NCI-H1436 (cell line): ENCODE measurements at regions not wholly inside any gene's neighbourhood (a gene's known extent, or its start where the extent isn't known, plus 50 kb on each side); places are given as distances from the start of the nearest gene placed in this dataset.
"Not testable (repeated sequence)": the region's sequence is repeated elsewhere in the genome, so short reads cannot be mapped to it uniquely, and the experiment has no call there.

Experiments used
- DNase-seq: peaks from one replicate; lab custom pipeline; 2025; lab: John Stamatoyannopoulos, UW

GRCh38 chr1:58934706-58935105 is 150.9 kb upstream of the JUN start:
- no peak for DNase-seq

GRCh38 chr1:58936973-58937372 is 153.1 kb upstream of the JUN start:
- no peak for DNase-seq

GRCh38 chr1:58939146-58939545 is 155.3 kb upstream of the JUN start:
- no peak for DNase-seq

- DNase-seq: no peak
Observed at GRCh38 chr1:58939666-58940370, 156.0 kb upstream of the JUN start.

- DNase-seq: no peak
Observed at GRCh38 chr1:58941471-58942289, 157.8 kb upstream of the JUN start.

GRCh38 chr1:58942759-58943191 is 158.9 kb upstream of the JUN start:
- no peak for DNase-seq

- DNase-seq: no peak
Observed at GRCh38 chr1:58943776-58944175, 159.9 kb upstream of the JUN start.

- no peak for DNase-seq
Observed at GRCh38 chr1:58944439-58944838, 160.6 kb upstream of the JUN start.

- DNase-seq: no peak
Observed at GRCh38 chr1:58946390-58946789, 162.5 kb upstream of the JUN start.

GRCh38 chr1:58948671-58949070 is 164.8 kb upstream of the JUN start:
- DNase-seq: no peak

- no peak for DNase-seq
Observed at GRCh38 chr1:58949551-58950220, 165.8 kb upstream of the JUN start.

- DNase-seq: no peak
Observed at GRCh38 chr1:58950897-58951296, 167.1 kb upstream of the JUN start.

GRCh38 chr1:58953951-58954350 is 170.1 kb upstream of the JUN start:
- not testable (repeated sequence) for DNase-seq

- not testable (repeated sequence) for DNase-seq
Observed at GRCh38 chr1:58963287-58963686, 179.4 kb upstream of the JUN start.

GRCh38 chr1:58964428-58964827 is 180.6 kb upstream of the JUN start:
- no peak for DNase-seq

GRCh38 chr1:58964880-58965279 is 181.0 kb upstream of the JUN start:
- no peak for DNase-seq

GRCh38 chr1:58966103-58966916 is 182.5 kb upstream of the JUN start:
- DNase-seq: peak; percentile 0

GRCh38 chr1:58966917-58967740 is 183.3 kb upstream of the JUN start:
- DNase-seq: no peak

GRCh38 chr1:58968360-58968952 is 184.6 kb upstream of the JUN start:
- DNase-seq: no peak

GRCh38 chr1:58969176-58969575 is 185.3 kb upstream of the JUN start:
- not testable (repeated sequence) for DNase-seq
